K562 (cell line): ENCODE measurements at regions not wholly inside any gene's neighbourhood (a gene's known extent, or its start where the extent isn't known, plus 50 kb on each side); places are given as distances from the start of the nearest gene placed in this dataset.

ENCODE experiments used
- FIP1L1 ChIP-seq: fragments of 200-400 bp; formaldehyde crosslinking; IDR thresholded peaks from 2 replicates; pipeline ENCODE4 v1.6.1; 2018; ENCODE audit warnings: mild to moderate bottlenecking, low read depth, low read length; ENCODE audit not compliant: poor library complexity, severe bottlenecking
- HDAC2 ChIP-seq: fragments of 450-650 bp; IDR thresholded peaks from 2 replicates; pipeline ENCODE4 v1.6.1; 2016; ENCODE audit warnings: mild to moderate bottlenecking
- SNIP1 ChIP-seq: fragments of 450-650 bp; IDR thresholded peaks from 2 replicates; pipeline ENCODE4 v1.7.1; 2017; ENCODE audit warnings: low read depth, mild to moderate bottlenecking
- SREBF1 ChIP-seq: fragments of 150-350 bp; IDR thresholded peaks from 2 replicates; pipeline ENCODE4 v1.6.1; 2014; ENCODE audit warnings: antibody characterized with exemption, low read depth, low read length, borderline replicate concordance
- ZNF431 ChIP-seq: sonication (generic); formaldehyde crosslinking; IDR thresholded peaks from 2 replicates; pipeline ENCODE4 v1.8.0; 2022; ENCODE audit warnings: mild to moderate bottlenecking, missing genetic modification reagents
- ZNF644 ChIP-seq: fragments of 200-800 bp; sonication (Bioruptor generic); IDR thresholded peaks from 2 replicates; pipeline ENCODE4 v1.6.1; 2016; ENCODE audit warnings: low read depth, missing genetic modification characterization, missing compliant biosample characterization
- TF ChIP-seq, protein P1 (sequence below), 2 experiments: fragments of 450-650 bp; formaldehyde crosslinking in 1 of 2; IDR thresholded peaks; 2 replicates each; pipeline versions ENCODE4 v1.4.0 to v1.6.1; 2014 to 2020; ENCODE audit warnings: mild to moderate bottlenecking in 2 of 2, borderline replicate concordance in 1 of 2, low read depth in 1 of 2
- TF ChIP-seq, protein P2 (sequence below): sonication (generic); formaldehyde crosslinking; IDR thresholded peaks from 2 replicates; pipeline ENCODE4 v1.8.0; 2022; ENCODE audit warnings: mild to moderate bottlenecking, missing genetic modification reagents
- TF ChIP-seq, protein P3 (sequence below), 3 experiments: IDR thresholded peaks in 2 of 3; conservative IDR thresholded peaks in 1 of 3; 2 replicates each; pipeline ENCODE4 v1.5.1; 2011 to 2012; ENCODE audit warnings: low read length in 3 of 3, mild to moderate bottlenecking in 3 of 3, control low read depth in 2 of 3, improper control_type of control experiment in 1 of 3, inconsistent platforms in 1 of 3, low read depth in 1 of 3, mixed read lengths in 1 of 3, moderate library complexity in 1 of 3; ENCODE audit not compliant: insufficient read depth in 2 of 3
- TF ChIP-seq, protein P4 (sequence below): fragments of 250-450 bp; sonication (Bioruptor Pico); IDR thresholded peaks from 2 replicates; pipeline ENCODE4 v1.5.0; 2020; ENCODE audit warnings: mild to moderate bottlenecking, borderline replicate concordance
- TF ChIP-seq, protein P5 (sequence below): sonication (generic); formaldehyde crosslinking; IDR thresholded peaks from 2 replicates; pipeline ENCODE4 v1.9.0; 2022; ENCODE audit warnings: mild to moderate bottlenecking, missing genetic modification reagents

DNA sequence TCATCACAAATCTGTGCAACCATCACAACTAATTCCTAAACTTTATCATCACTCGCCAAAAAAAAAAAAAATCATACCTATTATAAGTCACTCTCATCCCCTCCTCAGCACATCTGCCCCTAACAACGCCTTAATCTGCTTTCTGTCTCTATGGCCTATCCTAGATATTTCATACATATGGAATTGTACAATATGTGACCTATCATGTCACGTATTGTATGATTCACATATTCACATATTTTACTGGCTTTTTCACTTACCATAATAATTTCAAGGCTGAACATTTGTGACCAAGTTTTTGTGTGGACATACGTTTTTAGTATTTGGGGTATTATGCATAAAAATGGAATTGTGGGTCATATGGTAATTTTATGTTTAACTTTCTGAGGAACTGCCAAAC lies 400.7 kb downstream of the DAD1 start:
- TF ChIP-seq ZNF431 (CRISPR knock-in tag), result no peak
- no peak for TF ChIP-seq SREBF1
- TF ChIP-seq, protein P1, sequence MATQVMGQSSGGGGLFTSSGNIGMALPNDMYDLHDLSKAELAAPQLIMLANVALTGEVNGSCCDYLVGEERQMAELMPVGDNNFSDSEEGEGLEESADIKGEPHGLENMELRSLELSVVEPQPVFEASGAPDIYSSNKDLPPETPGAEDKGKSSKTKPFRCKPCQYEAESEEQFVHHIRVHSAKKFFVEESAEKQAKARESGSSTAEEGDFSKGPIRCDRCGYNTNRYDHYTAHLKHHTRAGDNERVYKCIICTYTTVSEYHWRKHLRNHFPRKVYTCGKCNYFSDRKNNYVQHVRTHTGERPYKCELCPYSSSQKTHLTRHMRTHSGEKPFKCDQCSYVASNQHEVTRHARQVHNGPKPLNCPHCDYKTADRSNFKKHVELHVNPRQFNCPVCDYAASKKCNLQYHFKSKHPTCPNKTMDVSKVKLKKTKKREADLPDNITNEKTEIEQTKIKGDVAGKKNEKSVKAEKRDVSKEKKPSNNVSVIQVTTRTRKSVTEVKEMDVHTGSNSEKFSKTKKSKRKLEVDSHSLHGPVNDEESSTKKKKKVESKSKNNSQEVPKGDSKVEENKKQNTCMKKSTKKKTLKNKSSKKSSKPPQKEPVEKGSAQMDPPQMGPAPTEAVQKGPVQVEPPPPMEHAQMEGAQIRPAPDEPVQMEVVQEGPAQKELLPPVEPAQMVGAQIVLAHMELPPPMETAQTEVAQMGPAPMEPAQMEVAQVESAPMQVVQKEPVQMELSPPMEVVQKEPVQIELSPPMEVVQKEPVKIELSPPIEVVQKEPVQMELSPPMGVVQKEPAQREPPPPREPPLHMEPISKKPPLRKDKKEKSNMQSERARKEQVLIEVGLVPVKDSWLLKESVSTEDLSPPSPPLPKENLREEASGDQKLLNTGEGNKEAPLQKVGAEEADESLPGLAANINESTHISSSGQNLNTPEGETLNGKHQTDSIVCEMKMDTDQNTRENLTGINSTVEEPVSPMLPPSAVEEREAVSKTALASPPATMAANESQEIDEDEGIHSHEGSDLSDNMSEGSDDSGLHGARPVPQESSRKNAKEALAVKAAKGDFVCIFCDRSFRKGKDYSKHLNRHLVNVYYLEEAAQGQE (IDR thresholded peaks at IDR 0.05; ENCODE audit: borderline replicate concordance), result no peak
- TF ChIP-seq, protein P1 (CRISPR knock-in tag; IDR thresholded peaks at IDR 0.05; ENCODE audit: low read depth), result no peak
- TF ChIP-seq FIP1L1, result no peak
- no peak for TF ChIP-seq HDAC2
- TF ChIP-seq, protein P2, sequence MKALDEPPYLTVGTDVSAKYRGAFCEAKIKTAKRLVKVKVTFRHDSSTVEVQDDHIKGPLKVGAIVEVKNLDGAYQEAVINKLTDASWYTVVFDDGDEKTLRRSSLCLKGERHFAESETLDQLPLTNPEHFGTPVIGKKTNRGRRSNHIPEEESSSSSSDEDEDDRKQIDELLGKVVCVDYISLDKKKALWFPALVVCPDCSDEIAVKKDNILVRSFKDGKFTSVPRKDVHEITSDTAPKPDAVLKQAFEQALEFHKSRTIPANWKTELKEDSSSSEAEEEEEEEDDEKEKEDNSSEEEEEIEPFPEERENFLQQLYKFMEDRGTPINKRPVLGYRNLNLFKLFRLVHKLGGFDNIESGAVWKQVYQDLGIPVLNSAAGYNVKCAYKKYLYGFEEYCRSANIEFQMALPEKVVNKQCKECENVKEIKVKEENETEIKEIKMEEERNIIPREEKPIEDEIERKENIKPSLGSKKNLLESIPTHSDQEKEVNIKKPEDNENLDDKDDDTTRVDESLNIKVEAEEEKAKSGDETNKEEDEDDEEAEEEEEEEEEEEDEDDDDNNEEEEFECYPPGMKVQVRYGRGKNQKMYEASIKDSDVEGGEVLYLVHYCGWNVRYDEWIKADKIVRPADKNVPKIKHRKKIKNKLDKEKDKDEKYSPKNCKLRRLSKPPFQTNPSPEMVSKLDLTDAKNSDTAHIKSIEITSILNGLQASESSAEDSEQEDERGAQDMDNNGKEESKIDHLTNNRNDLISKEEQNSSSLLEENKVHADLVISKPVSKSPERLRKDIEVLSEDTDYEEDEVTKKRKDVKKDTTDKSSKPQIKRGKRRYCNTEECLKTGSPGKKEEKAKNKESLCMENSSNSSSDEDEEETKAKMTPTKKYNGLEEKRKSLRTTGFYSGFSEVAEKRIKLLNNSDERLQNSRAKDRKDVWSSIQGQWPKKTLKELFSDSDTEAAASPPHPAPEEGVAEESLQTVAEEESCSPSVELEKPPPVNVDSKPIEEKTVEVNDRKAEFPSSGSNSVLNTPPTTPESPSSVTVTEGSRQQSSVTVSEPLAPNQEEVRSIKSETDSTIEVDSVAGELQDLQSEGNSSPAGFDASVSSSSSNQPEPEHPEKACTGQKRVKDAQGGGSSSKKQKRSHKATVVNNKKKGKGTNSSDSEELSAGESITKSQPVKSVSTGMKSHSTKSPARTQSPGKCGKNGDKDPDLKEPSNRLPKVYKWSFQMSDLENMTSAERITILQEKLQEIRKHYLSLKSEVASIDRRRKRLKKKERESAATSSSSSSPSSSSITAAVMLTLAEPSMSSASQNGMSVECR (CRISPR knock-in tag), result no peak
- TF ChIP-seq, protein P3, sequence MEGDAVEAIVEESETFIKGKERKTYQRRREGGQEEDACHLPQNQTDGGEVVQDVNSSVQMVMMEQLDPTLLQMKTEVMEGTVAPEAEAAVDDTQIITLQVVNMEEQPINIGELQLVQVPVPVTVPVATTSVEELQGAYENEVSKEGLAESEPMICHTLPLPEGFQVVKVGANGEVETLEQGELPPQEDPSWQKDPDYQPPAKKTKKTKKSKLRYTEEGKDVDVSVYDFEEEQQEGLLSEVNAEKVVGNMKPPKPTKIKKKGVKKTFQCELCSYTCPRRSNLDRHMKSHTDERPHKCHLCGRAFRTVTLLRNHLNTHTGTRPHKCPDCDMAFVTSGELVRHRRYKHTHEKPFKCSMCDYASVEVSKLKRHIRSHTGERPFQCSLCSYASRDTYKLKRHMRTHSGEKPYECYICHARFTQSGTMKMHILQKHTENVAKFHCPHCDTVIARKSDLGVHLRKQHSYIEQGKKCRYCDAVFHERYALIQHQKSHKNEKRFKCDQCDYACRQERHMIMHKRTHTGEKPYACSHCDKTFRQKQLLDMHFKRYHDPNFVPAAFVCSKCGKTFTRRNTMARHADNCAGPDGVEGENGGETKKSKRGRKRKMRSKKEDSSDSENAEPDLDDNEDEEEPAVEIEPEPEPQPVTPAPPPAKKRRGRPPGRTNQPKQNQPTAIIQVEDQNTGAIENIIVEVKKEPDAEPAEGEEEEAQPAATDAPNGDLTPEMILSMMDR (IDR thresholded peaks at IDR 0.05 in 2 of 3, conservative IDR thresholded peaks at IDR 0.05 in 1 of 3; ENCODE audit: insufficient read depth in 2 of 3, low read depth in 1 of 3, low read length in 3 of 3), result no peak
- TF ChIP-seq, protein P4, sequence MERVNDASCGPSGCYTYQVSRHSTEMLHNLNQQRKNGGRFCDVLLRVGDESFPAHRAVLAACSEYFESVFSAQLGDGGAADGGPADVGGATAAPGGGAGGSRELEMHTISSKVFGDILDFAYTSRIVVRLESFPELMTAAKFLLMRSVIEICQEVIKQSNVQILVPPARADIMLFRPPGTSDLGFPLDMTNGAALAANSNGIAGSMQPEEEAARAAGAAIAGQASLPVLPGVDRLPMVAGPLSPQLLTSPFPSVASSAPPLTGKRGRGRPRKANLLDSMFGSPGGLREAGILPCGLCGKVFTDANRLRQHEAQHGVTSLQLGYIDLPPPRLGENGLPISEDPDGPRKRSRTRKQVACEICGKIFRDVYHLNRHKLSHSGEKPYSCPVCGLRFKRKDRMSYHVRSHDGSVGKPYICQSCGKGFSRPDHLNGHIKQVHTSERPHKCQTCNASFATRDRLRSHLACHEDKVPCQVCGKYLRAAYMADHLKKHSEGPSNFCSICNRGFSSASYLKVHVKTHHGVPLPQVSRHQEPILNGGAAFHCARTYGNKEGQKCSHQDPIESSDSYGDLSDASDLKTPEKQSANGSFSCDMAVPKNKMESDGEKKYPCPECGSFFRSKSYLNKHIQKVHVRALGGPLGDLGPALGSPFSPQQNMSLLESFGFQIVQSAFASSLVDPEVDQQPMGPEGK (CRISPR knock-in tag), result no peak
- no peak for TF ChIP-seq ZNF644
- TF ChIP-seq, protein P5, sequence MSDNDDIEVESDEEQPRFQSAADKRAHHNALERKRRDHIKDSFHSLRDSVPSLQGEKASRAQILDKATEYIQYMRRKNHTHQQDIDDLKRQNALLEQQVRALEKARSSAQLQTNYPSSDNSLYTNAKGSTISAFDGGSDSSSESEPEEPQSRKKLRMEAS (CRISPR knock-in tag), result no peak
- no peak for TF ChIP-seq SNIP1
